CD14-positive monocyte (primary cell): ENCODE measurements at regions not wholly inside any gene's neighbourhood (a gene's known extent, or its start where the extent isn't known, plus 50 kb on each side); places are given as distances from the start of the nearest gene placed in this dataset.

Experiments used
- DNase-seq, 3 donors: peaks; one replicate each; pipeline ENCODE4 v3.0.0-alpha.2; 2011 to 2022
- H2AFZ ChIP-seq: 2 replicates; pipeline ENCODE4 v1.6.0; 2012; ENCODE audit warnings: mild to moderate bottlenecking, low read depth, low read length, inconsistent platforms; ENCODE audit not compliant: insufficient read depth, poor library complexity, severe bottlenecking
- H3K27ac ChIP-seq, 2 donors: 1 replicate in 1 of 2; 2 replicates in 1 of 2; pipeline ENCODE4 v1.5.1; 2012 to 2013; ENCODE audit warnings: low read length in 2 of 2, control low read depth in 1 of 2, inconsistent platforms in 1 of 2, low read depth in 1 of 2, mild to moderate bottlenecking in 1 of 2
- H3K27me3 ChIP-seq, 2 donors: one replicate each; pipeline versions ENCODE4 v1.6.0 to v1.6.1; 2011 to 2013; ENCODE audit warnings: low read length in 2 of 2; ENCODE audit not compliant: control insufficient read depth in 2 of 2, insufficient read depth in 2 of 2
- H3K36me3 ChIP-seq, 2 donors: replicated peaks in 1 of 2; 1 replicate in 1 of 2; 2 replicates in 1 of 2; pipeline versions ENCODE4 v1.5.1 to v1.6.1; 2012 to 2013; ENCODE audit warnings: low read length in 2 of 2, control low read depth in 1 of 2, inconsistent platforms in 1 of 2, mild to moderate bottlenecking in 1 of 2; ENCODE audit not compliant: insufficient read depth in 2 of 2, control insufficient read depth in 1 of 2
- H3K4me1 ChIP-seq, 2 donors: 1 replicate in 1 of 2; 2 replicates in 1 of 2; pipeline versions ENCODE4 v1.5.1 to v1.6.1; 2012 to 2013; ENCODE audit warnings: low read length in 2 of 2, control low read depth in 1 of 2, inconsistent platforms in 1 of 2, mild to moderate bottlenecking in 1 of 2, moderate library complexity in 1 of 2; ENCODE audit not compliant: insufficient read depth in 2 of 2, control insufficient read depth in 1 of 2
- H3K4me2 ChIP-seq: replicated peaks from 2 replicates; pipeline ENCODE3; 2012; ENCODE audit warnings: low read length, moderate library complexity, mild to moderate bottlenecking; ENCODE audit not compliant: poor library complexity, severe bottlenecking; ENCODE audit errors: extremely low read depth
- H3K4me3 ChIP-seq, 3 experiments: fragments of 200-600 bp in 1 of 3; sonication (generic) in 1 of 3; replicated peaks in 1 of 3; 1 replicate in 2 of 3; 2 replicates in 1 of 3; pipeline ENCODE4 v1.5.1; 2011 to 2013; ENCODE audit warnings: low read length in 3 of 3, mild to moderate bottlenecking in 3 of 3, control low read depth in 2 of 3, low read depth in 2 of 3, inconsistent platforms in 1 of 3, moderate library complexity in 1 of 3
- H3K79me2 ChIP-seq: 2 replicates; pipeline ENCODE4 v1.6.0; 2012; ENCODE audit warnings: mild to moderate bottlenecking, control low read depth, inconsistent platforms, low read length, moderate library complexity; ENCODE audit not compliant: insufficient read depth
- H3K9ac ChIP-seq: 2 replicates; pipeline ENCODE4 v1.6.0; 2017; ENCODE audit warnings: low read length, mild to moderate bottlenecking; ENCODE audit not compliant: insufficient read depth, poor library complexity, severe bottlenecking
- H3K9me3 ChIP-seq, 2 donors: replicated peaks in 1 of 2; 1 replicate in 1 of 2; 2 replicates in 1 of 2; pipeline versions ENCODE4 v1.5.1 to v1.6.1; 2012 to 2013; ENCODE audit warnings: low read length in 2 of 2, control low read depth in 1 of 2; ENCODE audit not compliant: control insufficient read depth in 1 of 2, insufficient read depth in 1 of 2
- H4K20me1 ChIP-seq: 2 replicates; pipeline ENCODE4 v1.6.0; 2012; ENCODE audit warnings: mild to moderate bottlenecking, low read length, control low read depth, moderate library complexity; ENCODE audit not compliant: insufficient read depth
- H3K27ac Mint-ChIP-seq, 7 donors: one replicate each; pipeline ENCODE4 v1.8.0; 2020; ENCODE audit warnings: mild to moderate bottlenecking in 7 of 7, mixed read lengths in 7 of 7, moderate library complexity in 6 of 7, inconsistent platforms in 2 of 7
- H3K27me3 Mint-ChIP-seq, 3 donors: one replicate each; pipeline ENCODE4 v1.8.0; 2021 to 2022; ENCODE audit warnings: low read depth in 3 of 3, mild to moderate bottlenecking in 3 of 3, mixed read lengths in 3 of 3, moderate library complexity in 3 of 3, inconsistent platforms in 1 of 3
- H3K36me3 Mint-ChIP-seq, 2 donors: one replicate each; pipeline ENCODE4 v1.8.0; 2020; ENCODE audit warnings: mixed read lengths in 2 of 2, inconsistent platforms in 1 of 2, mild to moderate bottlenecking in 1 of 2
- H3K4me1 Mint-ChIP-seq: one replicate; pipeline ENCODE4 v1.8.0; 2020; ENCODE audit warnings: mild to moderate bottlenecking, mixed read lengths
- H3K4me3 Mint-ChIP-seq, 2 donors: one replicate each; pipeline ENCODE4 v1.8.0; 2020; ENCODE audit warnings: mild to moderate bottlenecking in 2 of 2, mixed read lengths in 2 of 2, moderate library complexity in 1 of 2
- H3K9me3 Mint-ChIP-seq, 7 donors: one replicate each; pipeline ENCODE4 v1.8.0; 2020 to 2022; ENCODE audit warnings: mixed read lengths in 7 of 7, mild to moderate bottlenecking in 6 of 7, moderate library complexity in 6 of 7, inconsistent platforms in 2 of 7
- CTCF ChIP-seq: fragments of 200-600 bp; IDR thresholded peaks from one replicate; pipeline ENCODE4 v1.8.0; 2022; ENCODE audit warnings: antibody characterized with exemption, mild to moderate bottlenecking
- WGBS: methylation state at CpG from one replicate; pipeline ENCODE4 v1.1.5; 2013; ENCODE audit warnings: missing lambda C conversion rate; ENCODE audit not compliant: insufficient coverage; 5-methylcytosine and 5-hydroxymethylcytosine counted together
- intact Hi-C, 2 donors: fragments of 100-400 bp; cut with micrococcal nuclease; formaldehyde crosslinking; loops; one replicate each; pipeline versions ENCODE4 v1.15.0 to v1.15.1; 2023

GRCh38 chr3:158935846-158936245 lies 134.0 kb downstream of the MFSD1 start:
- Histone ChIP-seq H3K9me3 (peaks cover 0 to 7% of the 10 kb centered on the region in 2 donors), H3K4me3 (no peak overlapping the region), H3K9ac (no peak overlapping the region), H3K79me2 (no peaks in the 10 kb centered on the region), H3K4me2 (no peak overlapping the region), H4K20me1 (no peaks in the 10 kb centered on the region), H3K4me1 (no peaks in the 10 kb centered on the region), H3K27me3 (no peaks in the 10 kb centered on the region), H3K27ac (no peak overlapping the region), H2AFZ (no peak overlapping the region), H3K36me3 (no peaks in the 10 kb centered on the region)
- Mint-ChIP-seq H3K27me3 (peaks cover 0 to 5% (median 0%) of the 10 kb centered on the region in 3 donors), H3K4me3 (no peak overlapping the region), H3K9me3 (peaks cover 2 to 10% (median 6%) of the 10 kb centered on the region in 7 donors), H3K4me1 (no peaks in the 10 kb centered on the region), H3K27ac (peak overlapping the region in 1 of 7 donors; percentile 62), H3K36me3 (no peaks in the 10 kb centered on the region)
- no peak for DNase-seq
- 75% methylated on average over 4 of the region's 5 CpGs for WGBS
- intact Hi-C loops: no loop called here
- TF ChIP-seq CTCF: no peak

DNA sequence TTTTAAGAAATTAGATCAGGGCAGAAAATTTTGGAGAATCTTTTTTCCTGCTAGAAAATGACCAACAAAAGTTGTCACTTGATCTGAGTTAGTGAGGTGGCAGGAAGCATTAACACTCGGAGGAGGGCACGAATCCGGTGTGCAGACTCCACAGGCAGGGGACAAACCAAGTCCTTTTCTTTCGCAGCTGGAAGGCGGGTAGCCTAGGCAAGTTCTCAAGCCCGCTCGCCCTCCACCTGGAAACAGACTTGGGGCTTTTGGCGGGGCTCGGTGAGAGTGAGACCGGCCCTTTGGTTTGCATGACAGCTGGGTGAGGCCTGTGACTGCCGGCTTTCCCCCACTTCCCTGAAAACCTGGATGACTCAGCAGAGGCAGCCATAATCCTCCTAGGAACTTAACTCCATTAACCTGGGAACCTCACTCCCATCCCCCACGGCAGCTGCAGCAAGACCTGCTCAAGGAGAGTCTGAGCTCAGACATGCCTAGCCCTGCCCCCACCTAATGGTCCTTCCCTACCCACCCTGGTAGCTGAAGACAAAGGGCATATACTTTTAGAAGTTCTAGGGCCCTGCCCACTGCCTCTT lies 134.8 kb downstream of the MFSD1 start:
- H3K27ac ChIP-seq: no peak overlapping the region
- 88% methylated on average over 12 of the region's 12 CpGs for WGBS
- H3K79me2 ChIP-seq: no peaks in the 10 kb centered on the region
- intact Hi-C loops: no loop called here
- no peaks in the 10 kb centered on the region for H3K36me3 Mint-ChIP-seq
- peaks cover 0 to 7% of the 10 kb centered on the region in 2 donors for H3K9me3 ChIP-seq
- no peaks in the 10 kb centered on the region for H3K4me1 ChIP-seq
- peaks cover 2 to 14% (median 6%) of the 10 kb centered on the region in 7 donors for H3K9me3 Mint-ChIP-seq
- no peak overlapping the region for H3K4me3 Mint-ChIP-seq
- no peaks in the 10 kb centered on the region for H4K20me1 ChIP-seq
- DNase-seq: no peak
- no peak overlapping the region for H3K9ac ChIP-seq
- H3K4me1 Mint-ChIP-seq: no peaks in the 10 kb centered on the region
- TF ChIP-seq CTCF: no peak
- no peaks in the 10 kb centered on the region for H3K27me3 ChIP-seq
- no peak overlapping the region for H2AFZ ChIP-seq
- peaks cover 0 to 5% (median 0%) of the 10 kb centered on the region in 3 donors for H3K27me3 Mint-ChIP-seq
- no peaks in the 10 kb centered on the region for H3K36me3 ChIP-seq
- no peak overlapping the region for H3K4me3 ChIP-seq
- no peak overlapping the region for H3K27ac Mint-ChIP-seq
- H3K4me2 ChIP-seq: no peak overlapping the region
